GM21447 (cell line): ENCODE measurements at regions not wholly inside any gene's neighbourhood (a gene's known extent, or its start where the extent isn't known, plus 50 kb on each side); places are given as distances from the start of the nearest gene placed in this dataset.
"Not testable (repeated sequence)": the region's sequence is repeated elsewhere in the genome, so short reads cannot be mapped to it uniquely, and the experiment has no call there.

Source experiments
- ATAC-seq: cut with Tn5 transposase; IDR thresholded peaks from one replicate; pipeline ENCODE4 v1.9.1; 2021; ENCODE audit not compliant: unreplicated experiment

DNA sequence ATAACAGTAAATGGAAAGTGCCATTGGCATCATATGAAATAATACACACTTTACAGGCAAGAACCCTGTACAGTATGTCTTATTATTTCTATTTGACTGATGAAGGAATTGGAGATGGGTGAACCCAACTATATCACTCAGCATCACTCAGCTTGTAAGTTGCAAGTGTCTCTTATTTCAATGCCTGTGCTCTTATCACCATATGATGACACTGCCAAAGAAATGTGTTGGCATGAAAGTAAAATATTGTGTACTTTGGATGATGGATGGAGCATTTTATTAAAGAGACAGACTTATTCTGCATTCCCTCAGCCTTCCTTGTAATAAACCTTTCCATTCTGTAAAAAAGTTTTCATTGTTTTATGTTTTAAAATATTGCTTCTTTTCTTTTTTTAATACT is 927.5 kb upstream of the VRK2 start:
- ATAC-seq: no peak

DNA sequence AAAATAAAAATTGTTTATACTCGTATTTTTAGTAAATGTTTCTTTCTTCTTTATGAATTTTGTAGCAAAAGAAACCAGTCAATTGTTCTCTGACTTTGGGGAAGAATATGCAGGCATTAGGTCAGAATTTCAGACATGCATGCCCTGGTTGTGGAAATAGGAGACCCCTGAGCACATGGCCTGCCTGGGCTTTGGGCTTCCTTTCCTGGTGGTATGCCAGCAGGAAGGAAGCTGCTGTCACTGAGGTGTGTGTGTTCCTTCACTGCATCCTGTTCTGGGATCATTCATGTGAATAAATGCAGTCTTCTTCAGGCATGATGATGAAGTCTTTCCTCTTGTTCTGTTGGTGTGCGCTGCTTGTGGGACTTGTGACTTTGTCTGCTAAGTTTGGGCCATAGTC is 920.2 kb upstream of the VRK2 start:
- no peak for ATAC-seq

DNA sequence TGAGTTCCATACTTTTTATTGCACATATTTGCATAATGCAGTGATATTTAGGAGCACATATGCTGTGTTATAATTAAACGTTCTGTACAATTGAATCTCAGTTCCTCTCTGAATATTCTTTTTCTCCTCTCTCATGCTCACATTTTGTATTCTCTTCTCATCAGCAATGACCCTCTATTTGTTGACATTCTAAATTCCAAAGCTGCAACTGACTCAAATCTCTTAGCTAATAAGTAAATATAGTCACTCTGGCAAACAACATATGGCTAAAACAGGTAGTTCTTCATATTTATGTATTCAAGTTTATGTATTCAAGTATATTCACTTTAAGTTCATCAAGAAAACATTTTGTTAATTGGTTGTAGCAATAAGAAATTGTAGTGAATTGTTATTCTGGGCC is 907.4 kb upstream of the VRK2 start:
- ATAC-seq: no peak

DNA sequence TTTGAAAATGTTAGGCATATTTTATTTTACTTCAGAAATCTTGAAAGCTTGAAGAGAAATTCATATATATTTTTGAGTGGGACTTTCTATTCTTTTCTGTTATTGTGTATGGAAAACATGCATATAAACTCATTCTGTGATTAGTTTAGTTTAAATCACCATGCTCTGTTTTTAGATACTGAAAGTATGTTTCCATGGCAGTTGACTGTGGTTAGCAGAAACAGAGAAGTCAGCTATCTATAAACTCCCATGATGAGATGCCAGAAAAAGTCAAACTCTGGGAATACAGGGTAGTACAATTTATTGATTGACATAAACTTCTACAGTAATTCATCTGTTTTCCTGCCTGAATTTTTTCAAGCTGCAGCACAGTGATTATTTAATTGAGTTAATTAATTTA is 905.3 kb upstream of the VRK2 start:
- ATAC-seq: no peak

DNA sequence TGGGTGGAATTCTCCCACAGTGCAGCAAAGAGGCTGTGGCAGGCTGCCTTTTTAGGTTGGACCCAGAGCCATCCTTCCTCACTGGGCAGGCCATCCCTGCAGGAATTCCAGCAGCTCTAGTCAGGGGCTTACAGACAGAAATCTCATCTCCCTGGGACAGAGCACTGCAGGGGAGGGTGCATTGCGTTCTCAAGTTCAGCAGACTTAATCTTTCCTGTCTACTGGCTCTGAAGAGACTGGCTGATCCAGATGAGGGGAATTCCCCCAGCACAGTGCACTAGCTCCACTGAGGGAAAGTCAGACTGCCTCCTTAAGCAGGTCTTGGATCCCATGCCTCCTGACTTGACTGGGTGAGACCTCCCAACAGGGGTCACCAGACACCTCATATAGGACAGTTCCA is 899.7 kb upstream of the VRK2 start:
- no peak for ATAC-seq

DNA sequence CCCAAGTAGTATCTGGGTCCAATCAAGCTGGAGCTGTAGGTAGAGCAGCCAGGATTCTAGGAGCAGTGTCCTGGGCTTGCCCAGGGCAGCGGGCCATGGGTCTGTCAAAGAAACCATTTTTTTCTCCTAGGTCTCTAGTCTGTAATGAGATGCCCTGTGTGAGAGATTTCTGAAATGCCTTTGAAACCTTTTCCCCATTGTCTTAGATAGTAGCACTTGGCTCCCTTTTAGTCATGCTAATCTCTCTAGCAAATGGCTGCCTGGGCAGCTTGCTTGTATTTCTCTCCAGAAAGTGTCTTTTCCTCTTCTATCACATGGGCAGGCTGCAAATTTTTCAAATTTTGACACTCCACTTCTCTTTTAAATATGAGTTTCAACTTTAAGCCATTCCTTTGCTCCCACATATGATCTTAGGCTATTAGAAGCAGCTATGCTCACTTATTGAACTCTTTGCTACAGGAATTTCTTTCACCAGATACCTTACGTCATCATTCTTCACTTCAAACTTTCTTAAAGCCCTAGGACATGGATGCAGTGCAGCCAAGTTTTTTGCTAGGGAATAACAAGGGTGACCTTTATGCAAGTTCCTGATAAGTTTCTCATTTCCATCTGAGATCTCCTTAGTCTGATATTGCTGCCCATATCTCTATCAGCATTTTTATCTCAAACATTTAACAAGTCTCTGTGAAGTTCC is 890.2 kb upstream of the VRK2 start:
- ATAC-seq: no peak

DNA sequence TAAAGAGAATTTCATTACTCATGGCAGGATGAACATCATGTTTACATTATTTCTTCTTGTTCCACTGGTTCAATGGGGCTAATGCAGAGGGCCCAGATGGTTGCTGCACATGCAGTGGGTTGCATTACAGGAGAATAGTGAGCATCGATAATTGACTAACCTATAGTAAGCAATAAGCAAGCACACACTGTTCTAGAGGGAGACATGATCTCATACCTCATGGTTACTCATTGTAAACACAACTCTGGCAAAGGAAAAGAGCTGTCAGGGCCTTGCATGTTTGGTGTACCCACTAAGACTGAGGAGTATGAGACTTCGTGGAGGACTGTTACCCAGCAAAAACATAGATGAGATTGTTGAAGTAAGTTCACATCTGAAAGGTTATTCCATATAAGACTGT is 885.6 kb upstream of the VRK2 start:
- no peak for ATAC-seq

DNA sequence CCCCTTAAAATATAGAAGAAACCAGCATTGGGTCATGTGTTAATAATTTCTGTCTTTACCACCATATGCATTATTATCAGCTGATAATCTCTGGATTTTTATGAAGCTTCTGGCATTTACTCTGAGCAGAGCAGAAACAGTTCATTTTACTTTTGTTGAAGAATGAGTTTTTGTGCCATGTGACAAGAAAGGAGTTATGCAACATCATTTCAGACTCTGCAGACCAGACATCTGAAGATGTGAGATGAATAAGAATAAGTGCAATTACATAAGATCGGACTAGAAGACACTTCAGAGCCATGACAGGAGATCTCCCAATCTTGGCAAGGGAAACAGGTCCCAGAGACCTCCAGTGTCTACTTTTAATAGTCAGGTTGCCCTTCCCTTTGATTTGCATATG is 869.4 kb upstream of the VRK2 start:
- no peak for ATAC-seq

DNA sequence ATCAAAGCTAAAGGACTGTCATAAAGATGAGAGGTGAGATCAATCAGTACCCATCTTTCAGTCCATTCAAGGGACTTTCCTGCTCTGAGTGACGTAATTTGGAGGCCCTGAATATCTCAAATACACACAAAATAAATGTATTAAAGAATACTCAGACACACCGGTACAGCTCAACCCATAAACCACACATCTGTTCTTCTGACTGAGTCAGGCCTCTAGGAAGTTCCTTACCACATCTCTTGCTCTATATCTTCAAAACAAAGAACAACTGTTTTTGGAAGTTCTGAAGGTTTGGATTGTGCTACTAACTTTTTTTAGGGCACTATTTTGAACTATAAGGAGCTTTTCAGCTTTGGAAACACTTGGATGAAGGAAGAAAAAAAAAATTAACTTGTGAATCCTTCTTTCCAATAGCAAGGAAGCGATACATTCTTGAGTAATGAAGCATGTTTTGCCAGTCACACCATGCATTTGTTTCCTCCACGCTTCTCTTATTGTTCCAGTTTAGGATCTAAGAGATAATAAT is 866.5 kb upstream of the VRK2 start:
- ATAC-seq: no peak

DNA sequence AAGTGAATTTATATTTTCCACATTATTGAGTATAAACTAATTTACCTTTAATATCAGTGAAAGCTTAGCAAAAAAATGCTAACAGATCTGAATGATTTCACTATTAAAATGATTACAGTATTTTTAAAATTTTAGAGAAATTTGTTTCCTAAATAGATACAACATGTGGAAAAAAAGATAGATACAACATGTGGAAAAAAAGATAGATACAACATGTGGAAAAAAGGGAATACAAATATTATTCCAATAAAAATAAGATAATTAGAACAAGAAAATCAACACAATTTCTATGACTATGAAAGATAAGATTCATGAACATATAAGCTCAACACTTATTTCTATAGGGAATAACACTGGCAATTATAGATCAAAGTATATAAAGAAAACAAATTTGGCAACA is 865.9 kb upstream of the VRK2 start:
- ATAC-seq: no peak

DNA sequence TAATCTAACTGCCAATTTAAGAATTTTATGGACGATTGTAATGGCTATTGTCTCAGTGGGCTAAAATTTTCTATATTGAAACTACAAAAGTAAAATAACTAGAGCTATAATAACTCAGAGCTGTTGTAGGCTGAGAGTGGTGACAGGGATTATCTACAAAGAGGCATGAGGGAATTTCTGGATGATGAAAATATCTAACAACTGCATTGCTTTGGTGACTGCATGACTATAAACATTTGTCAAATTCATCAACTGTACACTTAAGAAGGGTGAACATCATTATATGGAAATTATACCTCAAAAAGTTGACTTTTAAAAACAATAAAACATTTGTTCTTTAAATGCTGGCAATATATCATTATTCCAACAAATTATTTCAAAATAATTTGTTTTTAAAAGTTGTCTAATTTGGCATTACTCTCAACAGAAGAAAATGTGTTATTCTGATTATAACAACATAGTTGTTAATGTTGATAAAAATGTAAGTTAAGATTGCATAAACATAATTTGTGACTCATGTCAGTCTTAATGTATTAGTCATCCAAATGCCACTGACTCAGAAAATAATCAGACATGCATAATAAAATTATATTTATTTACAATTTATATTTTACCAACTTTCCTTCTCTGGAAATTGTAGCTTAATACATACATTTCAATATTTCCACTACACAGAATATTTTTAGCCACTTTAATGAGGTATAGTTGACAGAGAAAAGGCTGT is 865.1 kb upstream of the VRK2 start:
- no peak for ATAC-seq

DNA sequence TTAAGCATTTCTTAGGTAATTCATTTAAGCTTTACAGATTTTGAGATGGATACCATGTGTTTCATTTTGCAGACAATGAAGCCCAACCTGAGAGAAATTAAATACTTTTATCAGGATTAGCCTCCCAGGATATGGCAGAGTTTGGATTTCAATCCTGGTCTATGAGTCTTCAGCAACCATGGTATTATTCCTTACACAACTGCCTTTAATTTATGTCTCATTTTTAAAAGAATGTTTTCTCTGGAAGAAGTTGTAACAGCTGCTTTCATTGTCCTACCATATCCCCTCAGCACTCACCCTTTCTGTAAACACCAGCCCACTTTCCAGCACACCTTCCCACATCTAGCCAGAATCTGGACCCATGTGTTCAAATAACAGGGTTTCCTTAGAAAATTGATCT is 863.7 kb upstream of the VRK2 start:
- ATAC-seq: no peak

DNA sequence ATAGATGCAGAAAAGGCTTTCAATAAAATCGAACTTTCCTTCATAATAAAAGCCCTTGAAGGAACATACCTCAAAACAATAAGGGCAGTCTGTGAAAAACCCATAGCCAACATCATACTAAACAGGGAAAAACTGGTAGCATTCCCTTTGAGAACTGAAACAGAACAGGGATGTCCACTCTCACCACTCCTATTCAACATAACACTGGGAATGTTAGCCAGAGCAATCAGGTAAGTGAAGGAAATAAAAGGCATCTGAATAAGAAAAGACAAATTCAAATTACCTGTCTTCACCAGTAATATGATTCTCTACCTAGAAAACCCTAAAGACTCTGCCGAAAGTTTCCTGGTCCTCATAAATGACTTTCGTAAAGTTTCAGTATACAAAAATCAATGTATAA is 861.0 kb upstream of the VRK2 start:
- ATAC-seq: no peak

DNA sequence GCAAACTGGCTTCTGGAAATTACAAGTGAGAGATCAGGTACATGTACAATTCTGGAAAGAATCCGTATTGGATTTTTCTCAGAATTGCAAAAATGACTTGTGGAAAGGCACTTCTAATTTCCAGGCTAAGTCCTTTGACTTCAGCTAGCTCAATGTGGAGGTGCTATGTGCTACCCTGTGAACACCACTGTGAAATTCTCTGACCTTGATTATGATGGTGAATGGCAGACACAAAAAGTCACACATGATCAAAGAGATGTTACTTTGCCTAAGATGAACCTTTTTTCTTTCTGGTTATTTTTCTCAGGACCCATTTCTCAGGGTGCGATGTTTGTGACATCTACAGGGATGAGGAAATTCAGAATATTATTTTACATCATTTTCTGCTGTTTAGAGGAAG is 856.6 kb upstream of the VRK2 start:
- no peak for ATAC-seq

DNA sequence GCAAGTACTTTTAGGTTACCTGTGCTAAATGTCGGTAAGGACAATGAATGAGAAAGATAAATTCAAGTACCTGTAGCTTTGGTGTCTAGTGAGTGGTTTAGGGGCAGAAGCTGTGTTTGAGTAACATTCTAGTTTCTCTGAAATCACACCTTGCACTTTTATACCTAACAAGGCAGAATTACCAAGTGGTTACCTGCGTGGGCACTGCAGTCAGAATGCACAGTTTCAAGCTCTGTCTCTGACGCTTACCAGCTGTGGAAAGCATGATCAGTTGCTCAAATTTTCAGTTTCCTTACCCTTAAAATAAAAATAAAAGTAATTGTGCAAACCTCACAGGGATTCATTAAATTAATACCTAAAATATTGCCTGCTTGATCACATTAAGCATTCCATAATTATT is 846.9 kb upstream of the VRK2 start:
- no peak for ATAC-seq

DNA sequence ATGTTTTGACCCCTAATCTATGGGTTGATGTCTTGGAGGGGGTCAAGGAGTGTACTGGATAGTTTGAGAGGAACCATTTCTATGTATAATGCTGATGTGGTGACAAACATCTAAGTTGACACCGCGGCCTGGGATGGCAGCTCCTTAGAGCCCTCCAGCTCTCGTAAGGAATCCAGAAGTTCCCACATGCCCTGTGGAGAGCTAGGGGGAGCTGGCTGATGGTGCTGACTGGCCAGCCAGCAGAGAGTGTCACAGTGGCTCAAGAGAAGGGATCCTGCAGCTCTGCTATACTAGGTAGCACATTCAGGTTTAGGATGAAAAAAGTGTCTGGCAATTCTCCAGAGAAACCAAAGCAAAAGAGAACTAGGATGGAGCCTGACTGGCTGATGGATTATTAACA is 842.2 kb upstream of the VRK2 start:
- no peak for ATAC-seq

DNA sequence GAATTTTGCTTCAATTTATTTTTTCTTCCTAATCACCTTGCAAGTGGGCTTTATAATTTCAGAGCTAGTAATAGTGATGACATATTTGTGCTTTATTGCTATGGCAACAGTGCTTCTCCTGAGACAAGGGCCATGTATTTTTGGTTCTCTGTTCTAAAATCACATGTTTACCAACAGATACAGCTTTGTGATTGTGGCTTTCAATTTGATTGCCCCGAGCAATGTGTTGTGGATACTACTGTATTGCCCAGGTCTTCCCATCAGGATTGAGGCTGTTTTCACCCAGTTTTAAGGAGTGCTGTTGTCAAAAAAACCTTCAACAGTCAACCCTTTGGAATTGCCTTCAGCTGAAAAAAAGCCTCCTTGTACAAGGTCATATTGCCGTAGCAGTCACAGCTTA is 841.4 kb upstream of the VRK2 start:
- no peak for ATAC-seq

DNA sequence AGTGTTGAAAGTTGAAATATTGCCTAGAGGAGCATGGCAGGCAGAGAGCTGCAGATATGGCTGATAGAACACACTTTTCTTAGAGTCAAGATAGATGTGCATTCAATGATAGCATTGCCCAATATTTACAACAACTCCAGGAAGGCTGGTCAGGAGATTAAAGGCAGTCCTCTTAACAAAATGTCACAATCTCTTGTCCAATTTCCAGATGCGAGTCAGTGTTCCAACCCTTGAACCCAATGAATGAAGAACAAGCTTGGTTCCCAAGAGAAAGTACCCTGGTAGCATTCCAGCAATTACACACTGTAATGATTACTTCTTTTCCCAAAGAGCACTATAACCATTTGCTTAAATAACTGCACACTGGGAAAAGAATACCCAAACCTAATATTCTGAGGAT is 839.4 kb upstream of the VRK2 start:
- no peak for ATAC-seq

DNA sequence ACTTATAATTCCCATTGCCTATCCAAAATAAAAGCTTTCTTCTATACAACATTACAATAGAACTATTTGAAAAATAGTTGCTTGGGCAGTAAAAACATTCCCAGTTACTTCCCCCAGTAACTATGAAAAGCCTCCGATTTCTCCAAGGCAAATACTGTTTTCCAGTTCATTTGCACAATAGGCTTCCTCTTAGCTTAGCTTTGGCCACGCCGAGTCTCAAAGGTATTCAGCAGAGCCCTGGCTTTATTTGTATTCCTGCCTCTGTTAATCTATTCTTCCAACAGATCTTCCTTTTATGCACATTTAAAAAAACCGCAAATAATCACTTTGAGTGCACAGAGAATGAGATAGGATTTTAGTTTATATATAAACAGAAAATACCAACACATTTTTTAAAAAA is 836.8 kb upstream of the VRK2 start:
- no peak for ATAC-seq

DNA sequence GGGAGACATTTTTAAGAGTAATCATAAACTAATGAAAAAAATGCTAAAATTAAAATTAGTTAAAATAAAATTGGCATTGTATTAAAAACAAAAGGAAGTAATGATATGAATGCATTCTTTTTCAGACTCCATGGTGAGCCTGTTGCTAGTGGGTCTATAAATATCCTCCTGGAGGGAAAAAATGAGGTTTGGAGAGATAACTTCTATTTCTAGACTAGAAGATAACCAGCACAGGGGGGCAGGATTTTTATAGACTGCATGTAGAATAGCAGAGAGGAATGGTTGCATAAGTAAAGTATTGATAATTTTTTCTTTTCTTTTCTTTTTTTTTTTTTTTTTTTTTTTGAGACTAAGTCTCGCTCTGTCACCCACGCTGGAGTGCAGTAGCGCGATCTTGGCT is 835.8 kb upstream of the VRK2 start:
- no peak for ATAC-seq

DNA sequence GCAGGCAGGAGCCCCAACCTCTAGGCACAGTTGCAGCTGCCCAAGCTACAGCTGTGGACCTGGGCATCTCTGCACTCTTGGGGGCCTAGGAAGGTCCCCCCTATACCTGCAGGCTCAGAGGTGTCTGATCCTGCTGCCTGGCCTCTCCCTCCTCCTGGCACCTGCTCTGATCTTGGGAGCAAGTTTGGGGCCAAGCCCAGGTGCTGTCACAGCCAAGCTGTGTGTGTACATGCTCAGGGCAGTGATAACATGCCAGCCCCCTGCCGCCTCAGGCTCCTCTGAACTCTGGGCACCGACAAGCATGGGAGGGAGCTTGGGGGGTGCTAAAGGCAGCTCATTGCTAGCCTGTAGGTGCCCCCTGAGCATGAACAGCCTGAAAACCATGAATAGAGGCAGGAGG is 829.6 kb upstream of the VRK2 start:
- no peak for ATAC-seq

DNA sequence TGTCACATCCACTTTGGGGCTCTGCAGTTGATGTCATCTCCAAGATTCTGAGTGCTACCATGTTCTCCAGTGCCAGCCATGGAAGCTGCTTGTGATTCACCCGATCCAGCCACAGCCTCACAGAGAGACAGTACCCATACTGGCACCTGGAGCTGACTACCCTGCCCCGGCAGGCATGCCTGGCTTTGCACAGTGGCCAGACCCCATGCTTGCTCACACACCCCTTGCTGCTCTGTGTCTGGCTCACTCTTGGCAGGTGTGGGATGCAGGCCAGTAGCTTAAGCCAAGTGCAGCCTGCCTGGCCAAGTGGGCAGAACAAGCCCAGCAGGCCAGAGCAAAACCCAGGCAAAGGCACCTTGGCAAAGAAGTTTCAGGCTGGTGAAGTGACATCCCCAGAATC is 828.4 kb upstream of the VRK2 start:
- no peak for ATAC-seq

DNA sequence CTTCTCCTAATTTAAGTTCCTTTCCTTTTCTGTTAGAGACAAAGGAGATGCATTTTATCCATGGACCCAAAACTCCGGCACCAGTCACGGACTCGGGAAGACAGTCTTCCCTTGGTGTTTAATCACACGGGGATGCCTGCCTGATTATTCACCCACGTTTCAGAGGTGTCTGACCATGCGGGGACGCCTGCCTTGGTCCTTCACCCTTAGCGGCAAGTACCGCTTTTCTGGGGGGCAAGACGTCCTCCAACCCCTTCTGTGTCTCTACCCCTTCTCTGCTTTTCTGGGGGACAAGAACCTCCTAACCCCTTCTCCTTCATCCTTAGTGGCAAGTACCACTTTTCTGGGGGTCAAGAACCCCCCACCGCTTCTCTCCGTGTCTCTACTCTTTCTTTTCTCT is 816.9 kb upstream of the VRK2 start:
- ATAC-seq: not testable (repeated sequence)
